ENCODE measurements at regions not wholly inside any gene's neighbourhood (a gene's known extent, or its start where the extent isn't known, plus 50 kb on each side); places are given as distances from the start of the nearest gene placed in this dataset.
"Not testable (repeated sequence)": the region's sequence is repeated elsewhere in the genome, so short reads cannot be mapped to it uniquely, and the experiment has no call there.

- DNase-seq: no peak
Measured at GRCh38 chr5:32534041-32534440, 51.3 kb upstream of the SUB1 start.

GRCh38 chr5:32531885-32532520, 53.4 kb upstream of the SUB1 start:
- DNase-seq: peak; percentile 80

- DNase-seq: not testable (repeated sequence)
Measured at GRCh38 chr5:32527321-32527720, 58.0 kb upstream of the SUB1 start.

GRCh38 chr5:32526810-32527209, 58.5 kb upstream of the SUB1 start:
- no peak for DNase-seq

- DNase-seq: no peak
Measured at GRCh38 chr5:32523625-32524024, 61.7 kb upstream of the SUB1 start.

GRCh38 chr5:32522429-32523143, 62.8 kb upstream of the SUB1 start:
- DNase-seq: peak; percentile 74

- DNase-seq: no peak
Measured at GRCh38 chr5:32521481-32521880, 63.9 kb upstream of the SUB1 start.

- no peak for DNase-seq
Measured at GRCh38 chr5:32520972-32521371, 64.4 kb upstream of the SUB1 start.

GRCh38 chr5:32520356-32520755, 65.0 kb upstream of the SUB1 start:
- DNase-seq: no peak

- no peak for DNase-seq
Measured at GRCh38 chr5:32519508-32519907, 65.8 kb upstream of the SUB1 start.

GRCh38 chr5:32514806-32515205, 70.3 kb upstream of the ZFR start:
- no peak for DNase-seq

- no peak for DNase-seq
Measured at GRCh38 chr5:32512926-32513325, 68.4 kb upstream of the ZFR start.

GRCh38 chr5:32511776-32512374, 67.3 kb upstream of the ZFR start:
- DNase-seq: peak; percentile 13

- DNase-seq: no peak
Measured at GRCh38 chr5:32510860-32511259, 66.3 kb upstream of the ZFR start.

- no peak for DNase-seq
Measured at GRCh38 chr5:32508806-32509805, 64.6 kb upstream of the ZFR start.

GRCh38 chr5:32507738-32508434, 63.3 kb upstream of the ZFR start:
- DNase-seq: no peak

- no peak for DNase-seq
Measured at GRCh38 chr5:32506799-32507198, 62.3 kb upstream of the ZFR start.

- no peak for DNase-seq
Measured at GRCh38 chr5:32506201-32506661, 61.7 kb upstream of the ZFR start.

- DNase-seq: no peak
Measured at GRCh38 chr5:32505756-32506155, 61.2 kb upstream of the ZFR start.

- no peak for DNase-seq
Measured at GRCh38 chr5:32504989-32505596, 60.6 kb upstream of the ZFR start.

- no peak for DNase-seq
Measured at GRCh38 chr5:32504329-32504988, 59.9 kb upstream of the ZFR start.

Data from activated CD4-positive, alpha-beta T cell treated with anti-CD3 and anti-CD28 coated beads, Interleukin-10, Interleukin-2, amounts not matched to agents 100 ng/mL and 50 ng/mL, durations not matched to agents 16 hours and 8 hours (primary cell).